Upper lobe of left lung (tissue), 6 donors: ENCODE measurements at regions not wholly inside any gene's neighbourhood (a gene's known extent, or its start where the extent isn't known, plus 50 kb on each side); places are given as distances from the start of the nearest gene placed in this dataset.
"Not testable (repeated sequence)": the region's sequence is repeated elsewhere in the genome, so short reads cannot be mapped to it uniquely, and the experiment has no call there.

Source experiments
- ATAC-seq, 2 donors: fragments of 200-7000 bp; cut with Tn5 transposase; one replicate each; pipeline ENCODE4 v1.9.1; 2022; ENCODE audit warnings: mild to moderate bottlenecking in 2 of 2, moderate library complexity in 2 of 2; ENCODE audit not compliant: low FRiP score in 2 of 2
- DNase-seq, 2 donors: peaks; one replicate each; pipeline ENCODE4 v3.0.0-alpha.2; 2019 to 2020
- H3K27ac ChIP-seq, 4 donors: fragments of 200-600 bp; sonication (generic); one replicate each; pipeline ENCODE4 v1.5.1; 2016 to 2019
- H3K27me3 ChIP-seq, 4 donors: fragments of 200-600 bp; sonication (generic); one replicate each; pipeline ENCODE4 v1.5.1; 2017 to 2019
- H3K36me3 ChIP-seq, 4 donors: fragments of 200-600 bp; sonication (generic); one replicate each; pipeline ENCODE4 v1.5.1; 2016 to 2019
- H3K4me1 ChIP-seq, 4 donors: fragments of 200-600 bp; sonication (generic); one replicate each; pipeline ENCODE4 v1.5.1; 2018 to 2019
- H3K4me3 ChIP-seq, 4 donors: fragments of 200-600 bp; sonication (generic); one replicate each; pipeline ENCODE4 v1.5.1; 2017 to 2019; ENCODE audit warnings: mild to moderate bottlenecking in 2 of 4, moderate library complexity in 1 of 4
- H3K9me3 ChIP-seq, 4 donors: fragments of 200-600 bp; sonication (generic); one replicate each; pipeline ENCODE4 v1.5.1; 2018 to 2019
- CTCF ChIP-seq, 6 experiments: fragments of 450-650 bp in 4 of 6; fragments of 200-600 bp in 2 of 6; sonication (generic) in 2 of 6; IDR thresholded peaks; one replicate each; pipeline ENCODE4 v1.5.1; 2016 to 2019; ENCODE audit warnings: antibody characterized with exemption in 6 of 6
- EP300 ChIP-seq, 4 donors: sonication (generic); formaldehyde crosslinking; IDR thresholded peaks; one replicate each; pipeline ENCODE4 v1.5.1; 2017; ENCODE audit warnings: antibody characterized with exemption in 4 of 4, control low read depth in 2 of 4
- POLR2A ChIP-seq, 4 donors: fragments of 450-650 bp; IDR thresholded peaks; one replicate each; pipeline ENCODE4 v1.5.1; 2016 to 2017; ENCODE audit warnings: antibody characterized with exemption in 4 of 4, mild to moderate bottlenecking in 2 of 4
- POLR2AphosphoS5 ChIP-seq, 2 donors: sonication (generic); formaldehyde crosslinking; IDR thresholded peaks; one replicate each; pipeline ENCODE4 v1.5.1; 2017; ENCODE audit warnings: antibody characterized with exemption in 2 of 2
- WGBS, 2 donors: methylation state at CpG; one replicate each; pipeline ENCODE4 v1.1.5; 2017 to 2018; 5-methylcytosine and 5-hydroxymethylcytosine counted together
- donor health status: DM: no; HTN: no; CAD: no; lungs with moderate emphysema.
- donor health status: DM: no; HTN: yes; CAD: no; lungs with severe emphysema.

DNA sequence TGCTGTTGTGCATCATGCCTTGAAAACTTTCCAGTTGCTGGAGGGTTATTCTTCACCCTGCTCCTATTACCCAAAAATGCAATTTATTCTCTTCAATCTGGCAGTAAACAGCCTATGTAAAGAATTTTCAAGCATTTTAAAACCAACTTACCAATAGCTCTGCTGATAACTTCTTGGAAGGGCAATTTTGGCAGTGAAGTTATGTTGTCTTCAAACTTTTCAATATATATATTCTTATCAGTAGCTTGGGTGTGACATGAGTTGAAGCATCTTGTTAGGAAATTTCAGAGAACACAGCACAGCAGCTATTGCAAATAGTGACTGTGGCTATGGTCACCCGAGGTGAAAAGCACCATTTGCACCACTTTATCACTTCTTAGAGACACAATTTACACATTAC, 395.5 kb downstream of the STK39 start:
- Histone ChIP-seq H3K36me3 (no peaks in the 10 kb centered on the region), H3K4me1 (no peaks in the 10 kb centered on the region), H3K9me3 (no peaks in the 10 kb centered on the region), H3K27ac (no peak overlapping the region), H3K4me3 (no peak overlapping the region), H3K27me3 (no peaks in the 10 kb centered on the region)
- WGBS, 2 donors: 13 to 26% methylated on average over 1 of the region's 1 CpG
- TF ChIP-seq POLR2A (IDR thresholded peaks at IDR 0.05): no peak
- no peak for TF ChIP-seq EP300 (IDR thresholded peaks at IDR 0.05)
- TF ChIP-seq POLR2AphosphoS5 (IDR thresholded peaks at IDR 0.05): no peak
- TF ChIP-seq CTCF (IDR thresholded peaks at IDR 0.05): no peak
- no peak for DNase-seq
- no peak for ATAC-seq

GRCh38 chr2:167851323-167851860, 396.0 kb downstream of the STK39 start:
- H3K9me3 ChIP-seq: no peaks in the 10 kb centered on the region
- ATAC-seq: no peak
- 49 to 51% methylated on average over 4 of the region's 4 CpGs for WGBS, 2 donors

DNA sequence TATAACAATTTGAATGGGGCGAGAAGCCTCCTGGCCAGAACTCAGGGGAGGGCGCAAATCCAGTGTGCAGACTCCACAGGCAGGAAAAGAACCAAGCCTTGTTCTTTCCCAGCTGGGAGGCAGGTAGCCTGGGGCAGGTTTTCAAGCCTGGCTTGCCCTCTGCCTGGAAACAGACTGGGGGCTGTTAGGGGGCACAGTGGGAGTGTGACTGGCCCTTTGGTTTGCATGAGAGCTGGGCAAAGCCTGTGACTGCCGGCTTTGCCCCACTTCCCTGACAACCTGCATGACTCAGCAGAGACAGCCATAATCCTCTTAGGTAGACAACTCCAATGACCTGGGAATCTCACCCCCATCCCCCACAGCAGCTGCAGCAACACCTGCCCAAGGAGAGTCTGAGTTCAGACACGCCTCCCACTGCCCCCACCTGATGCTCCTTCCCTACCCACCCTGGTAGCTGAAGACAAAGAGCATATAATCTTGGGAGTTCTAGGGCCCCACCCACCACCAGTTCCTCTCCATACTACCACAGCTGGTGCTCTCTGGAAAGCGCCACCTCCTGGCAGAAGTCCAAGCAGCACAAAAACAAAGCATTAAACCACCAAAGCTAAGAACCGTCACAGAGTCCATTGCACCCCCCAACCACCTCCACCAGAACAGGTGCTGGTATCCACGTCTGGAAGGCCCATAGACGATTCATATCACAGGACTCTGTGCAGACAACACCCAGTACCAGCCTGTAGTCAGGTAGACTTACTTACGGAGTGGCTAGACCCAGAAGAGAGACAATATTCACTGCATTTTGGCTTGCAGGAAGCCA, 402.5 kb downstream of the STK39 start:
- 80 to 90% methylated on average over 6 to 9 of the region's 9 CpGs for WGBS, 2 donors
- Histone ChIP-seq H3K27me3 (no peaks in the 10 kb centered on the region), H3K4me1 (no peaks in the 10 kb centered on the region), H3K4me3 (no peak overlapping the region), H3K36me3 (no peaks in the 10 kb centered on the region), H3K9me3 (no peaks in the 10 kb centered on the region), H3K27ac (no peak overlapping the region)
- DNase-seq (no peak), ATAC-seq (no peak)
- TF ChIP-seq POLR2AphosphoS5 (IDR thresholded peaks at IDR 0.05): no peak
- TF ChIP-seq CTCF (IDR thresholded peaks at IDR 0.05): no peak
- TF ChIP-seq POLR2A (IDR thresholded peaks at IDR 0.05): no peak
- no peak for TF ChIP-seq EP300 (IDR thresholded peaks at IDR 0.05)

More at GRCh38 chr2:167851323-167851860, 396.0 kb downstream of the STK39 start:
- DNase-seq: no peak
- TF ChIP-seq POLR2AphosphoS5 (IDR thresholded peaks at IDR 0.05): no peak
- TF ChIP-seq POLR2A (IDR thresholded peaks at IDR 0.05): no peak
- no peak for TF ChIP-seq CTCF (IDR thresholded peaks at IDR 0.05)
- TF ChIP-seq EP300 (IDR thresholded peaks at IDR 0.05): no peak
- Histone ChIP-seq H3K36me3 (no peaks in the 10 kb centered on the region), H3K27ac (no peak overlapping the region), H3K27me3 (no peaks in the 10 kb centered on the region), H3K4me1 (no peaks in the 10 kb centered on the region), H3K4me3 (no peak overlapping the region)

- ATAC-seq (no peak), DNase-seq (no peak)
- no peak for TF ChIP-seq POLR2A (IDR thresholded peaks at IDR 0.05)
- H3K4me1 ChIP-seq: no peaks in the 10 kb centered on the region
- no peaks in the 10 kb centered on the region for H3K27me3 ChIP-seq
- no peaks in the 10 kb centered on the region for H3K36me3 ChIP-seq
- H3K27ac ChIP-seq: no peak overlapping the region
- no peak overlapping the region for H3K4me3 ChIP-seq
- WGBS, 2 donors: 78 to 83% methylated on average over 2 of the region's 2 CpGs
- H3K9me3 ChIP-seq: no peaks in the 10 kb centered on the region
These were observed 403.7 kb downstream of the STK39 start for GRCh38 chr2:167843657-167844056.

DNA sequence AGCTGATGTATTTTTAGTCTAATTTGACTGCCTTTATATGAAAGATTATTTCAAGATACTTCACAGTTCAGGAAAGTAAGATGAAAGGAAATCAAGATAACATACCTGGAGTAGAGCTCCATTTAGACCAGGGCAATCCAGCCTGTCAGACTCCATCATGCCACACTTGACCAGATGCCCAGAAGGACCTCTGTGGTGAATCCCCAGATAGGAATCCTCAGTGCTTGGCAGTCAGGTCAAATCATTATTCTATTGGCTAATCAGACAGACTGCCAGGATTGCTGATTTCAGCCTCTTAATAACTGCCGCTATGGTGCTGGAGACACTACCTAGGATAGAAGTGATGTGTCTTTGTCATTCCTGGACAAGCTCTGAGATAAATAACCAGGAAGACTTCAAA, 404.2 kb downstream of the STK39 start:
- Histone ChIP-seq H3K36me3 (no peaks in the 10 kb centered on the region), H3K9me3 (no peaks in the 10 kb centered on the region), H3K27ac (no peak overlapping the region), H3K4me1 (no peaks in the 10 kb centered on the region), H3K27me3 (no peaks in the 10 kb centered on the region), H3K4me3 (no peak overlapping the region)
- WGBS, 2 donors: 96 to 100% methylated on average over 1 of the region's 1 CpG
- ATAC-seq (no peak), DNase-seq (no peak)
- TF ChIP-seq EP300 (IDR thresholded peaks at IDR 0.05): no peak

DNA sequence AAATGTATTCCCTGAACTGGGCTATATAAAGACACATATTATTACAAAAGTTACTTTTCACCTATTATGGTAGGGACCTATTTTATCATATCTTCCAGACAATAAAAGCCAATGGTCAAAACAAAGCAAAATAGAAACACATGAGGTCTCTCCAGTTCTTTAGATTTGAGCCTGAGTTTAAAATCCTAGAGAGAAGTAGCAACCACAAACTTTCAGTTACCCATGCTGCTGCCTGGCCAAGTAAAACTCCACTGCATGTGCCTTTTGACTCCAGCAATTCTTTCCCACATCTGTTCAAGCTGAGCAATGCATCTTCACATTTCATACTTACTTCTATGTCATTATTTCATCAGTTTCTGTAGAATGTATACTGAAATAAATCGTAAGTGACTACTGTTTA, 405.3 kb downstream of the STK39 start:
- Histone ChIP-seq H3K27ac (no peak overlapping the region), H3K4me1 (no peaks in the 10 kb centered on the region), H3K27me3 (no peaks in the 10 kb centered on the region), H3K4me3 (no peak overlapping the region), H3K9me3 (no peaks in the 10 kb centered on the region), H3K36me3 (no peaks in the 10 kb centered on the region)
- no peak for DNase-seq
- TF ChIP-seq POLR2AphosphoS5 (IDR thresholded peaks at IDR 0.05) (no peak), CTCF (IDR thresholded peaks at IDR 0.05) (no peak)
- no peak for ATAC-seq
- 86 to 91% methylated on average over 1 of the region's 1 CpG for WGBS, 2 donors

DNA sequence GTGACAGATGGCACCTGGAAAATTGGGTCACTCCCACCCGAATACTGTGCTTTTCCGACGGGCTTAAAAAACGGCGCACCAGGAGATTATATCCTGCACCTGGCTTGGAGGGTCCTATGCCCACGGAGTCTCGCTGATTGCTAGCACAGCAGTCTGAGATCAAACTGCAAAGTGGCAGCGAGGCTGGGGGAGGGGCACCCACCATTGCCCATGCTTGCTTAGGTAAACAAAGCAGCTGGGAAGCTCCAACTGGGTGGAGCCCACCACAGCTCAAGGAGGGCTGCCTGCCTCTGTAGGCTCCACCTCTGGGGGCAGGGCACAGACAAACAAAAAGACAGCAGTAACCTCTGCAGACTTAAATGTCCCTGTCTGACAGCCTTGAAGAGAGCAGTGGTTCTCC, 412.1 kb downstream of the STK39 start:
- H3K9me3 ChIP-seq, H3K36me3 ChIP-seq, H3K4me1 ChIP-seq, DNase-seq, H3K27me3 ChIP-seq, H3K27ac ChIP-seq, H3K4me3 ChIP-seq, ATAC-seq: not testable (repeated sequence)
- 91 to 93% methylated on average over 5 to 8 of the region's 8 CpGs for WGBS, 2 donors
